ENCODE measurements at regions not wholly inside any gene's neighbourhood (a gene's known extent, or its start where the extent isn't known, plus 50 kb on each side); places are given as distances from the start of the nearest gene placed in this dataset.
A peak's percentile ranks its signal among the peaks of the same experiment; 100 is the strongest.

DNA sequence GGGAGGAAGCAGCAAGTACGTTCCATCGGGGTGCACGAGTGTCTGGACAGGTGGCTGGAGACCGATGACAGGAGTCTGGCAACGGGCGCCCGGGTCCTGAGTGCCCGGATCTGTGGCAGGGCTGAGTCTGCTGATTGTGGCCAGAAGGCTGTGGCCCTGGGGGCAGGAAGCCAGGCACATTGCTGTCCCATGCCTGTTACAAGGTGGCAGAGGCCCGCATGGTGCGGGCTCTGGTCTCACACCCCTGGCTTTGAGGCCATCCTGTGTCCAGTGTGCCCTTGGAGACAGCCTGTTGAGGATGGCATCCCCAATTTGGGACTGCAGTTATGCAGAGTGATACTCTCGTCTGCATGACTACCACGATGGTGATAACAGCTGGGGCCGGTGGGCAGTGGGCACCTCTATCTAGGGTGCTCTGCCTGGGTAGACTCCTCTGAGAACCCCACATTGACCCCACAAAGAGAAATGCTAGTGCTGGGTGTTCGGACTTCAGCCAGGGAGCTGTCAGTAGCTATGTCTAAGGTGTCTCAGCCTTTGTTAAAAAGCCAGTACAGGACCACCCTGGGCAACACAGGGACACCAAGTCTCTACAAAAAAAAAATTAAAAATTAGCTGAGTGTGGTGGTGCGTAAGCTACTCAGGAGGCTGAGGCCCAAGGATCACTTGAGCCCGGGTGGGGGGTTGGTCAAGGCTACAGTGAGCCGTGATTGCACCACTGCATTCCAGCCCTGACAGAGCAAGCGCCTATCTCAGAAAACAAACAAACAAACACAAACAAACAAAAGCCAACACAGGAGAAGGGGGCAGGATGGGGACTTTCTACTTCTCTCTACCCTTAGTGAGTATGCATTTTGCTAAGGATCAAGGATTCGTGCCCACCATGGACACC, 88.3 kb downstream of the RHOB start:
- DNase-seq (ENCODE audit: low read depth) = no peak
- no peak overlapping the region for H3K4me3 ChIP-seq (replicated peaks; ENCODE audit: low read depth, low read length)
- no peak for TF ChIP-seq CTCF (IDR thresholded peaks at IDR 0.05; ENCODE audit: low read length, missing control alignments)

DNA sequence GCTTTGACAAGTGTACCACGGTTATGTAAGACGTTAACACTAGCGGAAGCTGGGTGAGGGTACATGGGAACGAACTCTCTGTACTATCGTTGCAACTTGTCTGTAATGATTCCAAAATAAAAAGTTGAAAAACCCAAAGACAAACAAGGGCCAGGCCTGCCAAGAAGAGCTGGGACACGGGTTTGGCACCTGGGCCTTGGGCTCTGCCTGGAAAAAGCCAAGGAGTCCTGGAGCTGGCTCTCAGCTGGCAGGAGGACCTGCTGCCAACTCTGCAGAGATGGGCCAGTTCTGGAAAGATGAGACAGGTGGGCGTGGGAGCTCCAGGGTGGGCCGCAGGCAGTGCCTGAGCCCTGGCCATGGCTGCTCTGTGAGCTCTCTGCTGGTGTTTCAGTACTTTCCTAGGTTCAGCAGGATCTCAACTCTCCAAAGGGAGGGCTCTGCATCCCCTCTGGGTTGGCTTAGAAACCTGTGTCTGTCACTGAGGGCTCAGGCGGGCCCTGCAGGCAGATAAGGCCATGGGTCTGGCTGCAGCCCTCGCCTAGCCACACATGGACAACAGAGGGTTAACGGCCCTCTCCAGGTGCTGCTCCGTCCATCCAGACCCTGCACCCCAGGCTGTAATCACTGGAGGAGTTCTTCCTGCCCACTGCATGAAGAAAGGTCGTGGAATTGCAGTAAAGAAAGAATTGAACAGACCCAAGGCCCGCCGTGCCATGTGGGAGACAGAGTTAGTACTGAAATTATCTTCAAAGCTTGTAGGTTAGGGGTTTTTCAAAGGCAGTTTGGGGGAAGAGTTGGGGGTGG, 89.9 kb downstream of the RHOB start:
- no peak for DNase-seq (ENCODE audit: low read depth)
- no peak overlapping the region for H3K4me3 ChIP-seq (replicated peaks; ENCODE audit: low read depth, low read length)
- TF ChIP-seq CTCF (IDR thresholded peaks at IDR 0.05; ENCODE audit: low read length, missing control alignments) = no peak

DNA sequence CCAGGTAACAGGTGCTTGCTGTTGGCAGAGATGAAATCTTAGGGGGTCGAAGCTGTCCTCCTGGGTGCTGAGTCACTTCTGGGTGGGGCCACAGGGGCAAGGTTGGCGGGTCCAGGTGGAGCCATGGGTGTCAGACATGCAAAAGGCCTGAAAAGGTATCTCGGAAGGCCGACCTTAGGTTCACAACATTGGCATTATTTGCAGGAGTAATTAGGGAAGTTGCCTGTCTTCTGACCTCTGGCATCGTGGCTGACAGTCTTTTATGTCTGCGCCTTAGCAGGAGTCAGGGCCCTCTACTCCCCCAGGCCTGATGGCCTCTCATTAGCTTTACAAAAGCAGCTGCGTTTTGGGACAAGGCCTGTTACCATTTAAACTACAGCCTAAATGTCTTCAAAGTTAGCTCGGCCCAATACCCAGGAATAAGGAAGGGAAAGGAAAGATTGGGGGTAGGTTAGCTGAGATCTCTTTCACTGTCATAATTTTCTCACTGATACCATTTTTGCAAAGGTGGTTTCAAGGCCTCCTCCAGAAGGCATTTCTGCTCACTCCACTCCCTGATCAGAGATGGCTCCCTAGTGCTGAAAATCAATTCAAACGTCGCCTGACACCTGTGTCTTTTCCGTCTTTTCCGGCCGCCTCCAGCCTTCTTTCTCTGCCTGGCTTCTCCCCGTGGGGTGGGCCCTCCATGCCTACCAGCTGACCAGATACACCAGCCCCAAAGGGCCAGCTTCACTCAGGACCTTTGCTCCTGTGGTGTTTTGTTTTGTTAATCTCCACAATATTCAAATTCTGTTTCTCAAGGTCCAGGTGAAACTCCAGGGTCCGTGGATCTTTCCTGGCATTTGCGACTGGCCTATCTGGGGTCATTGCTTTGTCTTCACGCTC, 90.8 kb downstream of the RHOB start:
- no peak for DNase-seq (ENCODE audit: low read depth)
- no peak overlapping the region for H3K4me3 ChIP-seq (replicated peaks; ENCODE audit: low read depth, low read length)
- no peak for TF ChIP-seq CTCF (IDR thresholded peaks at IDR 0.05; ENCODE audit: low read length, missing control alignments)

GRCh38 chr2:20538308-20539132, 91.6 kb downstream of the RHOB start:
- no peak overlapping the region for H3K4me3 ChIP-seq (replicated peaks; ENCODE audit: low read depth, low read length)
- no peak for DNase-seq (ENCODE audit: low read depth)
- TF ChIP-seq CTCF (IDR thresholded peaks at IDR 0.05; ENCODE audit: low read length, missing control alignments) = no peak

DNA sequence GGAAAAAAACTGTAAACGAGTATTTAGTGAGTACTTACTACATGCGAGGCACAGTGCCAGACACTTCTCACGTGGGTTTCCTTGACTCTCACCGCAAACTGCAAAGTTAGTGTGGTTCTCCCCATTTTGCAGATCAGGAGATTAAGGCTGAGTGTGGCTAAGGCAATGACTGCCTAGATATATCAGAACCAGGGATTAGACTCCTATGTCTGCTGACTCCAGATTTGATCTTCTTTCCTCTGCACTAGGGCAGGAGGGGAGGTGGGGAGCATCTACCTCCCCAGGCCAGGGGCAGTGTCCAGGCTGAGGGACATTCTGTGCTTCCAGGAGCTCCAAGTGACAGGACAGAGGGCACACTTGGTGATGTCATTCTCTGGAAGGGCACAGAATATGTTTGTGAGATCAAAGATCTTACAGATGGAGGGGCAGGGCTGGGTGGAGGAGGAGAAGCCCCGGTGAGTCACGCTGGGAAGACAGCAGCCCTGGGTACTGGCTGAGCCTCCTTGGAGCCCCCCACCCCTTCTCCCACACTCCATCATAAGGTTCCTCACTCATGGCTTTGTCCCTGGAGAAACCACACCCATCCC, 92.4 kb downstream of the RHOB start:
- H3K4me3 ChIP-seq (replicated peaks; ENCODE audit: low read depth, low read length) = no peak overlapping the region
- TF ChIP-seq CTCF (IDR thresholded peaks at IDR 0.05; ENCODE audit: low read length, missing control alignments) = no peak
- DNase-seq (ENCODE audit: low read depth) = peak; percentile 14
